ENCODE measurements at regions not wholly inside any gene's neighbourhood (a gene's known extent, or its start where the extent isn't known, plus 50 kb on each side); places are given as distances from the start of the nearest gene placed in this dataset.

GRCh38 chr7:18196638-18197037 is 169.0 kb upstream of the PRPS1L1 start:
- TF ChIP-seq CTCF (IDR thresholded peaks at IDR 0.05) (no peak), POLR2A (IDR thresholded peaks at IDR 0.05) (no peak)
- Histone ChIP-seq H3K27ac (no peak overlapping the region), H3K4me3 (replicated peaks in 1 of 3) (no peak overlapping the region), H3K36me3 (no peaks in the 10 kb centered on the region), H3K4me1 (no peaks in the 10 kb centered on the region), H3K9me3 (no peaks in the 10 kb centered on the region), H3K27me3 (no peaks in the 10 kb centered on the region)
- DNase-seq, result no peak
- 94 to 96% methylated on average over 3 of the region's 3 CpGs for WGBS, 2 donors
- intact Hi-C loops (cut with DNase I), result no loop called here

- intact Hi-C loops (cut with DNase I), result no loop called here
- 88 to 95% methylated on average over 1 of the region's 1 CpG for WGBS, 2 donors
Observed at GRCh38 chr7:18198868-18199267, 171.2 kb upstream of the PRPS1L1 start.

GRCh38 chr7:18200266-18200665 is 172.6 kb upstream of the PRPS1L1 start:
- intact Hi-C loops (cut with DNase I), result no loop called here
- Histone ChIP-seq H3K4me1 (no peaks in the 10 kb centered on the region), H3K27ac (no peak overlapping the region)

More at GRCh38 chr7:18198868-18199267, 171.2 kb upstream of the PRPS1L1 start:
- Histone ChIP-seq H3K4me3 (replicated peaks in 1 of 3) (no peak overlapping the region), H3K36me3 (no peaks in the 10 kb centered on the region), H3K9me3 (no peaks in the 10 kb centered on the region), H3K27ac (no peak overlapping the region), H3K4me1 (no peaks in the 10 kb centered on the region), H3K27me3 (no peaks in the 10 kb centered on the region)
- DNase-seq, result no peak
- TF ChIP-seq POLR2A (IDR thresholded peaks at IDR 0.05) (no peak), CTCF (IDR thresholded peaks at IDR 0.05) (no peak)

GRCh38 chr7:18200855-18201254 is 173.2 kb upstream of the PRPS1L1 start:
- Histone ChIP-seq H3K4me3 (replicated peaks in 1 of 3) (no peak overlapping the region), H3K36me3 (no peaks in the 10 kb centered on the region), H3K27me3 (no peaks in the 10 kb centered on the region), H3K9me3 (no peaks in the 10 kb centered on the region), H3K27ac (no peak overlapping the region), H3K4me1 (no peaks in the 10 kb centered on the region)
- no peak for TF ChIP-seq POLR2A (IDR thresholded peaks at IDR 0.05)
- TF ChIP-seq CTCF (IDR thresholded peaks at IDR 0.05), result no peak
- no peak for DNase-seq
- intact Hi-C loops (cut with DNase I), result no loop called here
- WGBS, 2 donors, result 93 to 94% methylated on average over 8 of the region's 8 CpGs

More at GRCh38 chr7:18200266-18200665, 172.6 kb upstream of the PRPS1L1 start:
- Histone ChIP-seq H3K36me3 (no peaks in the 10 kb centered on the region), H3K4me3 (replicated peaks in 1 of 3) (no peak overlapping the region), H3K9me3 (no peaks in the 10 kb centered on the region), H3K27me3 (no peaks in the 10 kb centered on the region)
- no peak for TF ChIP-seq CTCF (IDR thresholded peaks at IDR 0.05)
- 86 to 93% methylated on average over 4 of the region's 4 CpGs for WGBS, 2 donors
- no peak for DNase-seq

- Histone ChIP-seq H3K27me3 (no peaks in the 10 kb centered on the region), H3K36me3 (no peaks in the 10 kb centered on the region), H3K4me3 (replicated peaks in 1 of 3) (no peak overlapping the region), H3K9me3 (no peaks in the 10 kb centered on the region), H3K27ac (no peak overlapping the region), H3K4me1 (no peaks in the 10 kb centered on the region)
- peak; percentile 3 to 9 for DNase-seq
- no peak for TF ChIP-seq CTCF (IDR thresholded peaks at IDR 0.05)
- TF ChIP-seq POLR2A (IDR thresholded peaks at IDR 0.05), result no peak
- intact Hi-C loops (cut with DNase I), result no loop called here
Observed at GRCh38 chr7:18201350-18201749, 173.7 kb upstream of the PRPS1L1 start.
